Neutrophil (primary cell): ENCODE measurements at regions not wholly inside any gene's neighbourhood (a gene's known extent, or its start where the extent isn't known, plus 50 kb on each side); places are given as distances from the start of the nearest gene placed in this dataset.

Experiments
- H3K27ac ChIP-seq: fragments of 200-600 bp; sonication (generic); 2 replicates; pipeline ENCODE4 v1.5.1; 2016; ENCODE audit warnings: mild to moderate bottlenecking, moderate library complexity
- H3K27me3 ChIP-seq: fragments of 200-600 bp; sonication (generic); 2 replicates; pipeline ENCODE4 v1.6.0; 2016; ENCODE audit warnings: mild to moderate bottlenecking
- H3K36me3 ChIP-seq: fragments of 200-600 bp; sonication (generic); 2 replicates; pipeline ENCODE4 v1.5.1; 2017
- H3K4me1 ChIP-seq, 2 experiments: fragments of 200-600 bp in 1 of 2; sonication (generic) in 1 of 2; 1 replicate in 1 of 2; 2 replicates in 1 of 2; pipeline versions ENCODE4 v1.5.1 to v1.6.1; 2013 to 2016; ENCODE audit warnings: low read depth in 1 of 2, low read length in 1 of 2, mild to moderate bottlenecking in 1 of 2, moderate library complexity in 1 of 2; ENCODE audit not compliant: control insufficient read depth in 1 of 2, insufficient read depth in 1 of 2
- H3K4me3 ChIP-seq, 2 experiments: fragments of 200-600 bp in 1 of 2; sonication (generic) in 1 of 2; 1 replicate in 1 of 2; 2 replicates in 1 of 2; pipeline ENCODE4 v1.5.1; 2013 to 2016; ENCODE audit warnings: low read depth in 1 of 2, low read length in 1 of 2, mild to moderate bottlenecking in 1 of 2, moderate library complexity in 1 of 2
- H3K9me3 ChIP-seq: fragments of 200-600 bp; sonication (generic); 2 replicates; pipeline ENCODE4 v1.5.1; 2016
- CTCF ChIP-seq: fragments of 200-600 bp; sonication (generic); IDR thresholded peaks from 2 replicates; pipeline ENCODE4 v1.5.1; 2016; ENCODE audit warnings: antibody characterized with exemption

DNA sequence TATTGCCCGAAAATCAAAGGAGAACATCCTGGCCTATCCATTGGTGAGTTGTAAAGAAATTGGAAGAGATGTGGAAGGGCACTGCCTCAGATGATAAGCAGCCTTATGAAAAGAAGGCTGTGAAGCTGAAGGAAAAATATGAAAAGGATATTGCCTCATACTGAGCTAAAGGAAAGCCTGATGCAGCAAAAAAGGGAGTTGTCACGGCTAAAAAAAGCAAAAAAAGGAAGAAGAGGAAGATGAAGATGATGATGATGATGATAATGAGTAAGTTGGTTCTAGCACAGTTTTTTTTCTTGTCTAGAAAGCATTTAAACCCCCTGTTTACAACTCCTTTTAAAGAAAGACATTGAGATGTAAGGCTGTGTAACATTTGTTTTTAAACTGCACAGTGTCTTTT is 59.8 kb upstream of the ZBED3 start:
- Histone ChIP-seq H3K9me3 (no peaks in the 10 kb centered on the region), H3K36me3 (no peaks in the 10 kb centered on the region), H3K27me3 (no peaks in the 10 kb centered on the region), H3K4me3 (no peak overlapping the region), H3K27ac (peak overlapping the region; percentile 48), H3K4me1 (peaks cover 18 to 24% of the 10 kb centered on the region in 2 experiments)
- TF ChIP-seq CTCF, result no peak

GRCh38 chr5:77145666-77146065 is 58.6 kb upstream of the ZBED3 start:
- no peak overlapping the region for H3K27ac ChIP-seq
- peaks cover 16 to 20% of the 10 kb centered on the region in 2 experiments for H3K4me1 ChIP-seq
- H3K9me3 ChIP-seq, result no peaks in the 10 kb centered on the region

DNA sequence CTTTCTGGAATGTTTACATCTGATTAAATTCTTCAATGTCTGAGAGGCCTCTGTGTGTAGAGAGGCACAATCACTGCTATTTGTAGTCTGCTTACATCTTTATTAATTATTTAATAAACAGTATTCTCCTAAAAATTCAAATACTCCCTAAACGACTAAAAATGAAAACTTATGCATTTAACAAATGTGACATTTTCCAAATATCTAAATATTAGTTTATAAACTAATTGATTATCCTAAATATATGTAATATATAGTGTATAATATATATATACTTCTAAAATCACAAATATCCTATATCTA is 57.7 kb upstream of the ZBED3 start:
- no peak overlapping the region for H3K27ac ChIP-seq
- no peaks in the 10 kb centered on the region for H3K27me3 ChIP-seq
- no peaks in the 10 kb centered on the region for H3K36me3 ChIP-seq
- H3K4me1 ChIP-seq, result peaks cover 9 to 11% of the 10 kb centered on the region in 2 experiments
- H3K9me3 ChIP-seq, result no peaks in the 10 kb centered on the region
- no peak for TF ChIP-seq CTCF
- H3K4me3 ChIP-seq, result no peak overlapping the region

More at GRCh38 chr5:77145666-77146065, 58.6 kb upstream of the ZBED3 start:
- Histone ChIP-seq H3K27me3 (no peaks in the 10 kb centered on the region), H3K4me3 (no peak overlapping the region), H3K36me3 (no peaks in the 10 kb centered on the region)
- no peak for TF ChIP-seq CTCF

DNA sequence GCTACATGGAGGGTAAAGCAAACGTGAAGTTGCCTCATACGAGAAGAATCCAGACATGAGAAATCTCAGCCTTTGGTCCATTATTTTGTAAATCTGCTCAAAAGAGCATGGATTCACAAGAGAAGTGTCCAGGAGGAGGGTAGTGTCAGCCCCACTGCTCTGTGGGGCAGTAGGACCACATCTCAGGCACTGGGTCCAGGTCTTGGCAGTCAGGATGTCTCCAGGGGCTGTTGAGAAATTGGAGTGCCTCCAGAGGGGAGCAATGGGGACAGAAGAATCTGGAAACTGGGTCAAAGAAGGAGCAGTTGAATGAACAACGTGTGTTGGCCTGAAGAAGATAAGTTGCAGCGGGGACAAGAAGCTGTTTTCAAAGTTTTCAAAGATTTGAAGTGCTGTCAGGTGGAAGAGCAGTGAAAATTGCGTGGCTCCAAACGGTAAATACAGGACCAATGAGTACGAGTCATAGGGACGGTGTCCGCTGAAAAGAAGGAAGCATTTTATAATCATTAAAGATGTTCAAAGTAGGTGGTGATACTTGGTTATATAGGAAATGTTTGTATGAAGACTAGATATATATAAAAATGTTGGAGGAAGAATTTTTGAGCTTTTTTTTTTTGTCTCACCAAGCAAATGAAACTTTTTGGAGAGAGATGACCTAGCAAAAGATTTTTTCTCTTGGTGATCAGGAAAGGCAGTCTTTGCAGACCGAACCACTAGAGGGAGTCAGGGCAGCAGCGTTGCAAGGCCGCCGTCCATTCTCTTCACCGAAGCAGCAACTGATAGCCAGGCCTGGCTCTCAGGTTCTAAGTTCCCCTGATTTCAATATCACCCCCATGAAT is 57.1 kb upstream of the ZBED3 start:
- no peaks in the 10 kb centered on the region for H3K9me3 ChIP-seq
- peaks cover 9 to 11% of the 10 kb centered on the region in 2 experiments for H3K4me1 ChIP-seq
- TF ChIP-seq CTCF, result no peak
- no peak overlapping the region for H3K27ac ChIP-seq
- no peaks in the 10 kb centered on the region for H3K36me3 ChIP-seq
- no peak overlapping the region for H3K4me3 ChIP-seq
- H3K27me3 ChIP-seq, result no peaks in the 10 kb centered on the region

- Histone ChIP-seq H3K9me3 (no peaks in the 10 kb centered on the region), H3K27me3 (no peaks in the 10 kb centered on the region)
Measured at GRCh38 chr5:77140350-77140749, 53.3 kb upstream of the ZBED3 start.

More at GRCh38 chr5:77140350-77140749, 53.3 kb upstream of the ZBED3 start:
- no peak for TF ChIP-seq CTCF
- no peak overlapping the region for H3K4me3 ChIP-seq
- no peaks in the 10 kb centered on the region for H3K36me3 ChIP-seq
- no peak overlapping the region for H3K27ac ChIP-seq
- H3K4me1 ChIP-seq, result no peaks in the 10 kb centered on the region
